Sigmoid colon (tissue), 6 donors: ENCODE measurements at regions not wholly inside any gene's neighbourhood (a gene's known extent, or its start where the extent isn't known, plus 50 kb on each side); places are given as distances from the start of the nearest gene placed in this dataset.
"Not testable (repeated sequence)": the region's sequence is repeated elsewhere in the genome, so short reads cannot be mapped to it uniquely, and the experiment has no call there.

ENCODE experiments used
- DNase-seq: peaks from one replicate; pipeline ENCODE4 v3.0.0-alpha.2; 2019
- H3K27ac ChIP-seq, 4 donors: fragments of 200-600 bp; sonication (generic); one replicate each; pipeline ENCODE4 v1.5.1; 2016 to 2019; ENCODE audit warnings: mild to moderate bottlenecking in 1 of 4
- H3K27me3 ChIP-seq, 3 donors: fragments of 200-600 bp; sonication (generic); one replicate each; pipeline ENCODE4 v1.5.1; 2019; ENCODE audit warnings: mild to moderate bottlenecking in 1 of 3
- H3K36me3 ChIP-seq, 4 donors: fragments of 200-600 bp; sonication (generic); one replicate each; pipeline ENCODE4 v1.5.1; 2016 to 2019
- H3K4me1 ChIP-seq, 4 donors: fragments of 200-600 bp; sonication (generic); one replicate each; pipeline ENCODE4 v1.5.1; 2017 to 2019
- H3K4me3 ChIP-seq, 4 donors: fragments of 200-600 bp; sonication (generic); one replicate each; pipeline ENCODE4 v1.5.1; 2017 to 2019; ENCODE audit warnings: mild to moderate bottlenecking in 2 of 4, moderate library complexity in 1 of 4
- H3K9me3 ChIP-seq, 4 donors: fragments of 200-600 bp in 3 of 4; sonication (generic) in 3 of 4; one replicate each; pipeline versions ENCODE4 v1.5.1 to v1.6.1; 2013 to 2019
- CTCF ChIP-seq, 4 experiments: fragments of 450-650 bp in 3 of 4; fragments of 200-600 bp in 1 of 4; IDR thresholded peaks; one replicate each; pipeline ENCODE4 v1.5.1; 2016 to 2019; ENCODE audit warnings: antibody characterized with exemption in 4 of 4, mild to moderate bottlenecking in 3 of 4, moderate library complexity in 2 of 4
- EP300 ChIP-seq, 4 donors: sonication (generic); formaldehyde crosslinking; IDR thresholded peaks; one replicate each; pipeline ENCODE4 v1.6.1; 2017; ENCODE audit warnings: antibody characterized with exemption in 4 of 4
- POLR2A ChIP-seq, 2 donors: fragments of 450-650 bp; IDR thresholded peaks; one replicate each; pipeline ENCODE4 v1.6.1; 2016; ENCODE audit warnings: antibody characterized with exemption in 2 of 2, mild to moderate bottlenecking in 2 of 2, moderate library complexity in 2 of 2
- POLR2AphosphoS5 ChIP-seq, 4 donors: sonication (generic); formaldehyde crosslinking; IDR thresholded peaks; one replicate each; pipeline ENCODE4 v1.6.1; 2017; ENCODE audit warnings: antibody characterized with exemption in 4 of 4
- WGBS, 2 donors: extraction: QIAGEN DNeasy Blood & Tissue Kit; methylation state at CpG; one replicate each; pipeline ENCODE4 v1.1.7; 2013; 5-methylcytosine and 5-hydroxymethylcytosine counted together
- intact Hi-C: fragments of 100-400 bp; cut with DNase I; formaldehyde crosslinking; loops from one replicate; pipeline ENCODE4 v1.15.1; 2023
- donor health status: healthy with polysubstance abuse.
- donor health status: healthy.

DNA sequence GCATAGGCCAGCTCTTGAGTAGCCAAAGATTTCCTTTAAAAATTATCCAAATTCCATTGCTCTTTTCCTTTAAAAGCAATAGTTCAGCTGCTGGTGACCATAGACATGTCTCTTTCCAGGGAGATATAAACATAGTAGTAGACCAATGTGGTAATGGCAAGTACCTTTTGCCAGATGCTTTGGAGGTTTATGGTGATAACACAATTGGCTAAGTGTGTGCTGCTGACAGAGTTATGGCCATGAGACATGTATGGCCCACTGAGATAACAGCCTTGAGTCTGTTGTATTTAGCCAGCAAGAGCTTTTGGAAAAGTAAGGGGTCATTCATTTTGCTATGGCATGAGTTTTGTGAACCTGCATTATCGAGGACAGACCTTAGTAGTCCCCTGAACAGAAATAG, 1146.8 kb downstream of the TUSC7 start:
- WGBS, 2 donors, result 80 to 96% methylated on average over 1 of the region's 1 CpG
- no peaks in the 10 kb centered on the region for H3K36me3 ChIP-seq

DNA sequence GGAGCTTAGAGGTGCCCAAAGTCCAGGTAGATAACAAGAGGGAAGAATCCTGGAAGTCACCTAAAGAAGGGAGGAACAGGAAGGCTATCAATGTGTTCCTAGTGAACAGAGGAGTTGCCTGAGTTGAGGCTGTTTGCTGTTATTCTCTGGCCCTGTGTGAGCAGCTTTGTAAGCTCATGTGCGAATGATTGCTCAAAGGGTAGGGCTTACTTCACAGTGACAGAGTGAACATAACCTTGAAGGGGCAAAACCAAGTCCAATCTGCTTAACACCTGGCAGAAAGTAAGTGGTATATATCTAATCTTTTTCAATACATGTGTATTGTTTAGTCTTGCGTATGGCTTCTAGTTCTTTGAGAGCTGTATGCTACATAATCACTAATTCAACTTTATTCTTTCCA, 1153.6 kb downstream of the TUSC7 start:
- no peak for TF ChIP-seq POLR2A (IDR thresholded peaks at IDR 0.05)
- no peak for TF ChIP-seq POLR2AphosphoS5 (IDR thresholded peaks at IDR 0.05)
- no peak for TF ChIP-seq CTCF (IDR thresholded peaks at IDR 0.05)
- TF ChIP-seq EP300 (IDR thresholded peaks at IDR 0.05), result no peak
- DNase-seq, result no peak

More for the DNA sequence above, 1146.8 kb downstream of the TUSC7 start:
- H3K9me3 ChIP-seq, result no peaks in the 10 kb centered on the region
- no peak for DNase-seq
- H3K4me3 ChIP-seq, result no peak overlapping the region
- no peak overlapping the region for H3K27ac ChIP-seq
- TF ChIP-seq EP300 (IDR thresholded peaks at IDR 0.05), result no peak
- no peaks in the 10 kb centered on the region for H3K4me1 ChIP-seq
- H3K27me3 ChIP-seq, result no peaks in the 10 kb centered on the region
- intact Hi-C loops, result no loop called here

GRCh38 chr3:117865338-117865737, 1155.8 kb downstream of the TUSC7 start:
- Histone ChIP-seq H3K36me3 (no peaks in the 10 kb centered on the region), H3K27me3 (no peaks in the 10 kb centered on the region), H3K4me3 (no peak overlapping the region), H3K4me1 (no peaks in the 10 kb centered on the region), H3K9me3 (no peaks in the 10 kb centered on the region), H3K27ac (no peak overlapping the region)
- TF ChIP-seq POLR2AphosphoS5 (IDR thresholded peaks at IDR 0.05) (no peak), EP300 (IDR thresholded peaks at IDR 0.05) (no peak), POLR2A (IDR thresholded peaks at IDR 0.05) (no peak), CTCF (IDR thresholded peaks at IDR 0.05) (no peak)
- WGBS, 2 donors, result 93 to 94% methylated on average over 4 of the region's 4 CpGs
- intact Hi-C loops, result no loop called here
- DNase-seq, result no peak

More for the DNA sequence above, 1153.6 kb downstream of the TUSC7 start:
- no peak overlapping the region for H3K4me3 ChIP-seq
- WGBS, 2 donors, result 76 to 91% methylated on average over 2 of the region's 2 CpGs
- H3K27ac ChIP-seq, result no peak overlapping the region
- H3K9me3 ChIP-seq, result no peaks in the 10 kb centered on the region
- H3K4me1 ChIP-seq, result no peaks in the 10 kb centered on the region
- H3K27me3 ChIP-seq, result no peaks in the 10 kb centered on the region
- no peaks in the 10 kb centered on the region for H3K36me3 ChIP-seq
- intact Hi-C loops, result no loop called here

DNA sequence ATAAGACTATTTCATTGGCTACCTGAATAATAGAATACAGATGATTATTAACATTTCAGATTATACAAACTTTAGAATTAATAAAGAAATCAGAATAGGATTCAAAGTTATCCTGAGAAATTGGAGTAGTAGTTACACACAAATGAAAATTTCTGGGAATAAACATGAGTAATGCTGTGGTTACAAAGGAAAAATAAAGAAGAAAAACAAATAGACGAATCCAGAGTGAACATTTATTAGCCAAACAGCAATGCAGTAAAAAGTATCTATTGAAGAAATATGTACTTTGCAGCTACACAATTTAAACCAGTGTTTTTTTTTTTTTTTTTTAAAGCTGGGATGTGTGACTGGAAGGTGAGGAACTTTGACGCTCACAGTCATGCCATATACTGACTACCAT, 1159.2 kb downstream of the TUSC7 start:
- Histone ChIP-seq H3K27me3 (no peaks in the 10 kb centered on the region), H3K4me3 (no peak overlapping the region), H3K36me3 (no peaks in the 10 kb centered on the region), H3K4me1 (peaks cover 0 to 9% (median 7%) of the 10 kb centered on the region in 4 donors), H3K27ac (no peak overlapping the region), H3K9me3 (no peaks in the 10 kb centered on the region)
- intact Hi-C loops, result no loop called here
- WGBS, 2 donors, result 59 to 78% methylated on average over 2 of the region's 2 CpGs
- no peak for DNase-seq
- TF ChIP-seq POLR2A (IDR thresholded peaks at IDR 0.05) (no peak), EP300 (IDR thresholded peaks at IDR 0.05) (no peak), CTCF (IDR thresholded peaks at IDR 0.05) (no peak), POLR2AphosphoS5 (IDR thresholded peaks at IDR 0.05) (no peak)

GRCh38 chr3:117871934-117872333, 1162.4 kb downstream of the TUSC7 start:
- H3K9me3 ChIP-seq, result no peaks in the 10 kb centered on the region
- no peak for TF ChIP-seq POLR2A (IDR thresholded peaks at IDR 0.05)
- no peak for TF ChIP-seq POLR2AphosphoS5 (IDR thresholded peaks at IDR 0.05)
- TF ChIP-seq CTCF (IDR thresholded peaks at IDR 0.05), result no peak
- TF ChIP-seq EP300 (IDR thresholded peaks at IDR 0.05), result no peak
- no peak overlapping the region for H3K4me3 ChIP-seq
- H3K36me3 ChIP-seq, result no peaks in the 10 kb centered on the region
- H3K27ac ChIP-seq, result no peak overlapping the region
- intact Hi-C loops, result no loop called here
- H3K27me3 ChIP-seq, result no peaks in the 10 kb centered on the region
- peaks cover 0 to 30% (median 11%) of the 10 kb centered on the region in 4 donors for H3K4me1 ChIP-seq
- 86 to 88% methylated on average over 2 of the region's 2 CpGs for WGBS, 2 donors
- DNase-seq, result no peak

GRCh38 chr3:117872594-117873248, 1161.9 kb downstream of the IGSF11 start:
- 58 to 78% methylated on average over 15 of the region's 15 CpGs for WGBS, 2 donors

More at GRCh38 chr3:117872594-117873248, 1161.9 kb downstream of the IGSF11 start:
- intact Hi-C loops, H3K9me3 ChIP-seq, H3K4me3 ChIP-seq, H3K36me3 ChIP-seq, H3K27me3 ChIP-seq, DNase-seq: not testable (repeated sequence)
- peaks cover 0 to 30% (median 11%) of the 10 kb centered on the region in 4 donors for H3K4me1 ChIP-seq
- H3K27ac ChIP-seq, result peak overlapping the region in 3 of 4 donors; percentile 40 to 58 (median 53)
